ACHN (cell line): ENCODE measurements at regions not wholly inside any gene's neighbourhood (a gene's known extent, or its start where the extent isn't known, plus 50 kb on each side); places are given as distances from the start of the nearest gene placed in this dataset.
"Not testable (repeated sequence)": the region's sequence is repeated elsewhere in the genome, so short reads cannot be mapped to it uniquely, and the experiment has no call there.

ENCODE experiments used
- DNase-seq: peaks from one replicate; pipeline ENCODE4 v3.0.0-alpha.2; 2015
- in situ Hi-C: cut with HindIII; loops from 2 replicates; pipeline ENCODE4 v1.10.0; 2017; ENCODE audit warnings: low sequenced_read_pairs, low pct_ligation_motif_present, low pct_unique_long_range_greater_than_20kb

DNA sequence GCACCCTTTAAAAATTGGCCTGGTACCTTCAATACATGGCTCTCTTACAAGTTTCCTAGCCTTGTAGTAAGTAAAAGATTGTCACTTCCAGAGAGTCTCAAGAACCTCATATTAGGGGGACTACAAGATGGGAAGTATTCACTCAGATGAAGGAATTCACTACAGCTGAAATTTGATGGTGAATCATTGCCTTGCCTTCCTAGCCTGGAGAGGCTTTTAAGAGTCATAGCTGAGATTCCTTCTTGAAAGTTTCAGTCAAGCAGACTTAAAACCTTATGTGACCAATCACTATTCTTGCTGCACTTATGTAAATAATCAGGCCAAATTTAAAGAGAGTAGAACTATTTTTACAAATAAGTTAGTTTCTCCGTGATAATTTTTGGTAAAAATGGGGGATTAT lies 451.6 kb downstream of the TRHDE start:
- in situ Hi-C loops, result no loop called here
- DNase-seq, result no peak

DNA sequence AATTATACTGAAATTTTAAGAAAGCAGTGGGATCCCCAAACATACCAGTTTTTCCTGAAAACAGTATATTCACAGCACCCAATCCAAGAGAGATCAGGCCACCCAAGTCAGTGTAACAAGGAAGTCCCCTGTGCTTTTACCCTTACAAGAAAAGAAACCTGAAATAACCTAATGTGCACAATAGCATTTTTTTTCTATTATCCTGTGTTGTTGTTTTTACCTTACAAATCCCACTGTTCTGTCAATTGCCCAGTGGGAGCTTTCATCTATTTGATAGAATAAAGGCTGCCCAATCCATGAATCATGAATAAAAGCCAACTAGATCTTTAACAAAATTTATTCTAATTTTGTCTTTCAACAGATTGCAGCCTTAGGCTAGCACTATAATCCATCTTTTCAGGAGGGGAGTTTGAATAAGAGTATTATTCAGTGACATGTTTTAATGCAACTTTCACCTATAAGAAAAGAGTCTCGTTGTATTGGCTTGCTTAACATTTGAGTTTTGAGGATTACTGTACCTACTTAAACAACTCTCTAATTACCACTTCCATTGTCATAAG lies 457.4 kb downstream of the TRHDE start:
- in situ Hi-C loops, result no loop called here
- no peak for DNase-seq

DNA sequence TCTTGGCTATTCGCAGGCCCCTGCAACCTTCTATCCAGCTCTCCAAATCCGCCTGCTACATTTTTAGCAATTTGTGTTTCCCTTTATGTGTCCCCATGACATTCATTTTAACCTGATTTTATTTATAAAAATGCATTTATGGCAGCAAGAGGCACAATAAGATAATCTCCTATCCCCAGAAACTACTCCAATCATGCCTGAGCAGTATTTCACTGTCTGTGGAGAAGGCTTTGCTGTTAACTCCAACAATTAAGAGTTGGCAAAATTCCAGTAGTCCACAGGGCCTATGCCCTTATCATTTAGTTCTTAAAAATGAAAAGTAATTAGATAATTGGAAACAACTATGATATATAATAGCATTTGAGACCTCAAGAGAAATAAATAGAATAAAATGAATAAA lies 462.4 kb downstream of the TRHDE start:
- DNase-seq, result no peak
- in situ Hi-C loops, result no loop called here

DNA sequence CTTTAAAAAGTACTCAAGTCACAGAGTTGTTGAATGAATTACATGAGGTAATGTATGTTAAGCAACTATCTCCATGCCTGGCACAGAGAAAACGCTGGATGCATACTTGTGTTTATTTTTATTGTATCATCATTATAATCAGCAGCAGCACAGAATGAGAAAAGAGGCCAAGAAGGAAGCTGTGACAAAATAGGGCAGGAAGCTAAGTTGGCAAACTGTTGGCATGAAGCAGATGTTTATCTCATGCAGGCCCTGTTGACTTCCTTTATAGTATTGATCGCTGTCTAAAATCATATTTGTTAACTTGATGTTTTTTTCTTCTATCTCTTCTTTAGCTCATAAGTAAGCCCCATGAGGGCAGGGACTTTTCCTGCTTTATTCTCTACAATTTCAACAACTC lies 466.6 kb downstream of the TRHDE start:
- DNase-seq, result no peak
- in situ Hi-C loops, result no loop called here

DNA sequence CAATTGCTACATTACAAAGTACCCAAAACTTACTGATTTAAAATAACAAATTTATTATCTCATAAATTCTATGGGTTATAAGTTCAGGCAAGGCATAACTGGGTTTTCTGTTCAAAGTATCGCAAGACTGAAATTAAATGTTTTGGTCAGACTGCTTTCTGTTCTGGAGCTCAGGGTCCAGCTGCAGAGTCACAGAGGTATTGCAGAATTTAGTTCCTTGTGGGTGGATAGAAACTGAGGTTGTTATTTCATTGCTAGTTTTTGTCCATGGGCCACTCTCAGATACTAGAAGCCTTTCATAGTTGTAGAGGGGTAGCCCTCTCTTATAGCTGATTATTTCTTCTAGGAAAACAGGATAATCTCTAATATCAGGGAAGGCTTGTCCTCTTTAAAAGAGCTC lies 467.9 kb downstream of the TRHDE start:
- no peak for DNase-seq
- in situ Hi-C loops, result no loop called here

DNA sequence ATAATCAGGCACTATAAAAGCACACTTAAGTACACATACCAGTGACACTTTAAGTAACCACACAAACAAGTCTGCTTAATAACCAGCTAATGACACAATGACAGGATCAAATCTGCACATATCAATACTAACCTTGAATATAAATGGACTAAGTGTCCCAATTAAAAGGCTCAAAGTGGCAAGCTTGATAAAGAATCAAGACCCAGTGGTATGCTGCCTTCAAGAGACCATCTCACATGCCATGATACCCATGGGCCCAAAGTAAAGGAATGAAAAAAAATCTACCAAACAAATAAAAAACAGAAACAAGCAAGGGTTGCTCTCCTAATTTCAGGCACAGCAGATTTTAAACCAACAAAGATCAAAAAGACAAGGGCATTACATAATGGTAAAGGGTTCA lies 470.4 kb downstream of the TRHDE start:
- in situ Hi-C loops, result no loop called here
- DNase-seq, result no peak

DNA sequence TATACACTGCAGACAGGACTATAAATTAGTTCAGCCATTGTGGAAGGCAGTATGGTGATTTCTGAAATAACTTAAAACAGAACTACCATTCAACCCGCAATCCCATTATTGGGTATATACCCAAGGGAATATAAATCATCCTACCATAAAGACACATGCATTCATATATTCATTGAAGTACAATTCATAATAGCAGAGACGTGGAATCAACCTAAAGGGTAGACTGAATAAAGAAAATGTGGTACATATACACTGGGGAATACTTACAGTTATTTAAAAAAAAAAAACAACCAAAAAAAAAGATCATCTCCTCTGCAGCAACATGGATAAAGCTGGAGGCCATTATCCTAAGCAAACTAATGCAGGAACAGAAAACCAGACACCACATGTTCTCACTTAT lies 473.9 kb downstream of the TRHDE start:
- in situ Hi-C loops, result no loop called here
- no peak for DNase-seq

DNA sequence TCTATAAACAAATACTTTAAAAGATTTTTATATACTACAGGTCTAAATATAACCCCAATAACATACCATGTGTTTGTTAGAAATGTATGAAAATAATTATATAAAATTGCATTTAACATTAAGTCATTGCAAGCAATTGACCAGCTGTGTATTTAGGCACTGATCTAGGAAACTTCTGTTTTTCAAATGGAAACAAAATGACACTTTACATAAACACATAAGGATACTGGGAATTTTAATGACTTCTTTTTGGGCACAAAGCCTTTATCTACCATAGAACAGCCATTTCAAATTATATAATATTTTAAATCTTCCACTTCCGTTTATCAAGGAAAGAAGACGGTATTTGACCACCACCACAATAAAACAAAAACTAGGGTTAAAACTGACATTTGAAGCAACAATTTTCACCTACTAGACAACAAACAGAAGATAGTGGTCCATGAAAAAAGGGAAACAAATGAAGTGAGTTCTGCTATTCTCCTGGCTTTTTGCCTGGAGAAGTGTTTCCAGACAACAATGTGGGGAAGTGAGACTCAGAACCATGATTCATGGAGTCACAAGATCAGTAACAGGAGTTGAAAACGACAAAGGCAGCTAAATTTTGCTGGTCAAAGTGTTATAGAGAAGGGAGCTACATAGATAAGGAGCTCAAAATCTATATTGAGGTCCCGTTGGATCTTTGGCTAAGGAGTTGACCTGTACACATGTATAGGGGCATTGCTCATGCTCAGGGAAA lies 475.1 kb downstream of the TRHDE start:
- DNase-seq, result no peak
- in situ Hi-C loops, result no loop called here

DNA sequence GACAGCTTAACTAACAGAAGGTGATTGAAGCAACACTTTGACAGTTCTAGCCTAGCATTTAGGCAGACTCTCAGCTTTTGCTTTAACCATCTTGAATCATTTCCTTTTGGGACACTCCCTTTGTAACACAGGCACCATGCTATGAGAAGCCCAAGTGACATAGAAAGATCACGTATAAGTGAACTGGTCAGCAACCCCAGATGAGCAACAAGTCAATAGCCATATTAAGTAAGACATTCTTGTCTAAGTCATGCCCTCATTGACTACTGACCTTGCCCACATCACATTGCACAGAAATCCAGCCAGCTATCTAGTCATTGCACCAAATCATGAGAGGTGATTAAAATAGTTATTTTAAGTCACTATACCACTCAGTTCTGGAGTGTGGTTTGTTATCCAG lies 476.8 kb downstream of the TRHDE start:
- in situ Hi-C loops, result no loop called here
- DNase-seq, result no peak

DNA sequence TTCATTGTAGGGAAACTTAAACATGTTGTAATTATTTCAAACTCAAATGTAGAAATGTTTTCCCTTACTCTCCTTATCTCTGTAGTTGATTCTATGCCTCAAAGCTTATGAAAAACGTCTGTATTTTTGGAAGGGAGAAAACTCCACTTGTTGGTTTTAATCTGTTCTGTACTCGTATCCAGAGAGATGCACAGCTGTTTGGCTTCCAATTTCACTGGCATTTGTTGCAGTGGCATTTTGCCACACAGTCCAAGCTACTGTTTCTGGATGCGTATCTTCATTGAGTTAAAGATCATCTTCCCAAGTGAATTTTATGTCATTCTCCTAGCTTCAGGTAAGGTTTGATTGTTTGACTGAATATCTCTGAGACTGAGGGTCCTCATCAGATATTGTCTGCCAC lies 481.4 kb downstream of the TRHDE start:
- DNase-seq, result no peak
- in situ Hi-C loops, result no loop called here

DNA sequence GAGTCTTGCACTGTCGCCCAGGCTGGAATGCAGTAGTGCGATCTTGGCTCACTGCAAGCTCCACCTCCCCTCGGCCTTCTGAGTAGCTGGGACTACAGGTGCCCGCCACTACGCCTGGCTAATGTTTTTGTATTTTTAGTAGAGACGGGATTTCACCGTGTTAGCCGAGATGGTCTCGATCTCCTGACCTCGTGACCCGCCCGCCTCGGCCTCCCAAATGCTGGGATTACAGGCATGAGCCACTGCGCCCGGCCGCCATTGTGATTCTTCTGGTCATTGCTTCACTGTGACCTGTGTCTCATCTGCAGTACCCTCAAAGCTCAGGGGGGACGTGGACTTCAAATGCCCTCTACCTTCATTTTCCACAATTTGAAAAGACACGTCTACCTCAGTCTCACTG lies 481.9 kb downstream of the TRHDE start:
- in situ Hi-C loops, DNase-seq: not testable (repeated sequence)

DNA sequence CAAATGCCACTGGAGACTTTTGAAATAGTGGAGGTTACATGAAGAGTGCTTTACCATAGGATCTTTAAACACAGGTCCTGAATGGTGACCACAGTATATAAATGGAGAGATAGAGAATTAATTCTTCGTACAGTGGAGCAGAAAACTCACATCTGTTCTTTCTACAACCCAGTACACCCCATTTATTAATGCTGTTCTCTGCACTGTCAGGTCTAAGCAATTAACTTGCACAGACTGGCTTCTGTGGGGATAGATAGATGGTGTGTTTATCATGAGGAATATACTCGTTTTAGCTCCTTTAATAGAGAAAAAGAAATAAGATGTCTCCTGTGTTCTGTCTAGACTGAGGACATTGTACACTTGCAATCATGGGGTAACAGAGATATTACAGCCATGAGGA lies 494.3 kb downstream of the TRHDE start:
- in situ Hi-C loops, result no loop called here

DNA sequence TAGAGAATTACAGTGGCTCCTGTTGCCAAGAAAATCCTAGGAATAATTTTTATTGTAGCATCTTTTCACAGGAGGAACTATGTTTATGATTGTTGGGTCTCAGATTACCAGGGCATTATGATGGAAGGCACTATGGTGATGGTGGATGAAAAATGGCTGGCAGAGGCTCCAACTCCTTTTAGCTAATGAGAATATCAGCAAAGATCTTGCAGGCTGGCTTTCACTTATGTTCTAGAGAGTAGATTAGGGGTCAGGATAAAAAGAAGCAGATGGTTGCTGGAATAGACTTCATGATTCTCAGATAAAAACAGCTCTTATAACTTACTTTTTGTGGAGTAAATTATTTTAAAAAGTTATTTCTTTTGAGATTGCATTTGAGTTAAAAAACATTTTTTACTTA lies 501.9 kb downstream of the TRHDE start:
- DNase-seq, result no peak
- in situ Hi-C loops, result no loop called here

More for the DNA sequence above, 494.3 kb downstream of the TRHDE start:
- no peak for DNase-seq

DNA sequence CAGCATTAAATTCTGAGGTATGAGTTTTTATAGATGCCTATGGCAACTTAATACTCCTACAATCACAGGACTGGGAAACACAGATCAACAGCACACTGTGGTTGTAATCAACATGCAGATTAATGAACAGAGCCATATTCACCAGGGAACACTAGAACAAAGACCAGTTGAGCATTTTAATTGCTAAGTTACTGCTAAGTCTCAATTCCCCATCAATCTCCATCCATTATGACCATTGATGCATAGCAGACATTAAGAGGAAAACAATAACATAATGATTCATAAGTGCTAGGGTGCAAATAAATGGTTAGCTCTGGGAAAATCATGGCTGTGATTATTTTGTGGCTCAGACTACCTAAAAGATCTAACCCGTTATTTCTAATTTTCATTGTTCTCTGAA lies 505.6 kb downstream of the TRHDE start:
- in situ Hi-C loops, result no loop called here

DNA sequence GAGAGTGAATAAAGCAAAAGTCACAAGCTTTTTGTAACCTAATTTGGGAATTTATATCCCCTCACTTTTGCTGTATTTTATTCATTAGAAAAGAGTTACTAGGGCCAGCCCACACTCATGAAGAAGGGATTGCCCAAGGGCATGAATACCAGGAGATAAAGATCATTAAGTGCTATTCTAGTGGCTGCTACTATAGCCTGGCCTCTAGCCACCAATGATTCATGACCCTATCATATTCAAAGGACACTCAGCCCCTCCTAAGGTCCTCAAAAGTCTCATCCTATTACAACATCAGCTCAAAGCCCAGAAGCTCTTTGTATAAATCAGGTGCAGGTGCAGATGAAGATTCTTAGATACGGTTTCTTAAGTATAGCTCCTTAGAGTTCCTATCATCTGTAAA lies 518.1 kb downstream of the TRHDE start:
- in situ Hi-C loops, result no loop called here
- no peak for DNase-seq

More for the DNA sequence above, 505.6 kb downstream of the TRHDE start:
- DNase-seq, result no peak

DNA sequence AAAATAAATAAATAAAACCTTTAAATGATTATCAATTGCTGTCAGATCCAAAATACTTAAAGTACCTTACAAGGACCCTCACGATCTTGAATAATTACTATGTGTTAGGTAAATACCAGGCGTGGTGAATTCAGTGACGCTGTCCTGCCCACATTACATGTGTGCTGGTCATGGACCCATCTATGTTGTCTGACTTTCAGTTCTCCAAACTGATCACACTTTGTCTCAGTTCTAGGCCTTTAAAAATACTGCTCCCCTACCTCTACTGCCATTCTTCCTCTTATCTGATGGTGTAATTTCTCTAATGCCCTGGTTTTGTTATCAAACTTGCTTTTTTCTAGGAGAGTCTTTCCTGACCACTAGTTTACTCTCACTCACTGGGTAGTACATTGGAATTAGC lies 520.7 kb downstream of the TRHDE start:
- no peak for DNase-seq
- in situ Hi-C loops, result no loop called here

DNA sequence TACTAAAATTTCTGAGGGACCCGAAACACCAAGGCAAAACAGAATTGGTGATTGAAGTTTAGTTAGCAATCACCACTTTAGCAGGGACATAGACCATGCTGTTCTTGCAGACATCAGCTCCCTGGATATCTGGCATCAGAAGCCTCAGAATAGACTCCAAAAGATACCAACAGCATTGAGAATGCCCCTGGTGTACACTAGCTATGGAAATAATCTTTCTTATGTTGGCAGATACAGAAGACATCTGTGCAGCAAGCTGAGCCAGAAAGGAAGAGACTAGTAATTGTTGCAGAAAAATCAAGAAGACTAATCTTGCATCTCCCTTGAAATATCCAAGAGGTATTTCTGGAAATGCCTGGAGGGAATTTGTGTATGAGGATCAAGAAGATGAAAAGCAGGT lies 521.6 kb downstream of the TRHDE start:
- in situ Hi-C loops, result no loop called here
- DNase-seq, result no peak

DNA sequence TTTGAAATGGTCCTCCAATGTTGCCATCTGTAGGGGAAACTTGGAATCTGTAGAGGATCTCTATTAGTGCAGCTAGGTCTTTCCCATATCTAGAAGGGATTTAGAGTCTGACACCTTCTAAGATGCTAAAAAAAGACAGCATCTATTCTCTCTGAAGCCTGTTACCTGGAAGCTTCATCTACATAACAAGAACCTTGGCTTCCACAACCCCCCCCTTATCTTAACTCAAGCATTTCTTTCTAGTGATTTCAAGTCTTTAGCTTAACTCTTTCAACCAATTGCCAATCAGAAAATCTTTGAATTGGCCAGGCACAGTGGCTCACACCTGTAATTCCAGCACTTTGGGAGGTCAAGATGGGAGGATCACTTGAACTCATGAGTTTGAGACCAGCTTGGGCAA lies 543.3 kb downstream of the TRHDE start:
- in situ Hi-C loops, result no loop called here
- DNase-seq, result no peak

DNA sequence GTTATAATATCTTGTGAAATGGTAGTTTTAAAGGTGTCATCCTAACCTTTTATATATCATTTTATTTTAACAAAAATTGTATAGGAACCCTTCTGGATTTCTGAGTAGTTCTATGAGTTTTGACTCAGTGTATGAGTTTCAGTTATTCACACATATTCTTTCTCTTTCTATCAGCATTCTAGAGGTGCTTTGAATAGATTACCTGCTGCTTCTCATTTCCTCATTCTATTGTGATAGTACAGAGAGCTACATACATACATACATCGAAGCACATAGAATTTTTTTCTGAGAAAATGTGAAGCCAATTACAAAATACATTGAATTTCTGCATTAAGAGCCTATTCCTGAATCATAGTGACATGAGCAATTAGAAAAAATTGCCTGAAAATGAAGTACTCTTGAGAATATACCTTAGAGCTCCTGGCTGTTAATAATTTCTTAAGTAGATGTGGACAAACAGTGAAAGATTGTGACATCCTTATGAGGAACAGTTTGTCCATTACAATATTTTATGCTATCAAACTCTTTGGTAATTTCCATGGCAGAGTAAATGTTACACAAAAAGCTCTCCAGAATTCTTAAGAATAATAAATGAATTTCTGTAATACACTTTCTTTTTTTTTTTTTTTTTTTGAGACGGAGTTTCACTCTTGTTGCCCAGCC lies 556.6 kb downstream of the TRHDE start:
- in situ Hi-C loops, result no loop called here
- no peak for DNase-seq

DNA sequence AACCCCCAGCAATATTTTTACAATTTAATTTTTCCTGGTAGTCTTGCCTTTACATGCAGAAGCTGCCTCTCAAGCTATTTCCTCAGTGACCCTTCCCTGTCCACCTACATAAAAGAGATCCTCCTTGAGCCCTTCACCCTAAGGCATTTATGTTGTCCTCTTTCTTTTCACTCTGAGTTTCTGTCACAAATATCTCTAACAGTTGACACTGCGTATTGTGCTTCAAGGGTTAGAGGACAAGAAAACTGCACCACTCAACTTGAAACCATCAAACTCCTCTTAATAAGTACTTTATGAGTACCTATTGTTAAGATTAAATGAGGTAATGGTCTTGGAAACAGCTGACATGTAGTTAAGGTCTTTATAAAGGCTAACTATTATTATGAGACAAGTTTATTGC lies 557.7 kb downstream of the TRHDE start:
- no peak for DNase-seq
- in situ Hi-C loops, result no loop called here
